ENCODE measurements at regions not wholly inside any gene's neighbourhood (a gene's known extent, or its start where the extent isn't known, plus 50 kb on each side); places are given as distances from the start of the nearest gene placed in this dataset.

DNA sequence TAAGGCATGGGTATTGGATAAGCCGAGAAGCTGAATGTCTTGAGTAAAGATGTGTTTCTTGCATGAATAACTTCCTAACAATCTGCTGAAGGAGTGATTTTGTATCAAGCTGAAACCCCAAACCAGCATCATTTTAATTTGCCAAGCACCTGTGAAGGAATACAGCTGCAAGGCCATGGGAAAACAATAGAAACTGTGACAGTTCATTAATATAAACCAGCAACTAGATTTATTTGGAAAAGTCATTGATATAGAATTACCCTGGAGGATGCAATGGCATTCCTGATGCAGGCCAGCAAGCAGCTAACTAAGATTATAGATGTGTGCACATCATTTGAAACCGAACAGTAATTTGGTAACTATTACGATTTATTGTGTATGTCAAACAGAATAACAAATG, 155.7 kb upstream of the TCF4 start:
- TF ChIP-seq, protein P1, sequence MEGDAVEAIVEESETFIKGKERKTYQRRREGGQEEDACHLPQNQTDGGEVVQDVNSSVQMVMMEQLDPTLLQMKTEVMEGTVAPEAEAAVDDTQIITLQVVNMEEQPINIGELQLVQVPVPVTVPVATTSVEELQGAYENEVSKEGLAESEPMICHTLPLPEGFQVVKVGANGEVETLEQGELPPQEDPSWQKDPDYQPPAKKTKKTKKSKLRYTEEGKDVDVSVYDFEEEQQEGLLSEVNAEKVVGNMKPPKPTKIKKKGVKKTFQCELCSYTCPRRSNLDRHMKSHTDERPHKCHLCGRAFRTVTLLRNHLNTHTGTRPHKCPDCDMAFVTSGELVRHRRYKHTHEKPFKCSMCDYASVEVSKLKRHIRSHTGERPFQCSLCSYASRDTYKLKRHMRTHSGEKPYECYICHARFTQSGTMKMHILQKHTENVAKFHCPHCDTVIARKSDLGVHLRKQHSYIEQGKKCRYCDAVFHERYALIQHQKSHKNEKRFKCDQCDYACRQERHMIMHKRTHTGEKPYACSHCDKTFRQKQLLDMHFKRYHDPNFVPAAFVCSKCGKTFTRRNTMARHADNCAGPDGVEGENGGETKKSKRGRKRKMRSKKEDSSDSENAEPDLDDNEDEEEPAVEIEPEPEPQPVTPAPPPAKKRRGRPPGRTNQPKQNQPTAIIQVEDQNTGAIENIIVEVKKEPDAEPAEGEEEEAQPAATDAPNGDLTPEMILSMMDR (conservative IDR thresholded peaks at IDR 0.05; ENCODE audit: low read depth, low read length) = no peak
- TF ChIP-seq SMC3 (IDR thresholded peaks at IDR 0.05; ENCODE audit: low read depth, low read length) (no peak), POLR2A (IDR thresholded peaks at IDR 0.05; ENCODE audit: low read depth, low read length) (no peak), RFX5 (IDR thresholded peaks at IDR 0.05; ENCODE audit: low read depth, low read length) (no peak), RAD21 (IDR thresholded peaks at IDR 0.05; ENCODE audit: low read length) (no peak), MAZ (IDR thresholded peaks at IDR 0.05; ENCODE audit: borderline replicate concordance, low read depth, low read length) (no peak), CEBPB (IDR thresholded peaks at IDR 0.05; ENCODE audit: low read depth, low read length) (no peak)
- TF ChIP-seq, protein P2, sequence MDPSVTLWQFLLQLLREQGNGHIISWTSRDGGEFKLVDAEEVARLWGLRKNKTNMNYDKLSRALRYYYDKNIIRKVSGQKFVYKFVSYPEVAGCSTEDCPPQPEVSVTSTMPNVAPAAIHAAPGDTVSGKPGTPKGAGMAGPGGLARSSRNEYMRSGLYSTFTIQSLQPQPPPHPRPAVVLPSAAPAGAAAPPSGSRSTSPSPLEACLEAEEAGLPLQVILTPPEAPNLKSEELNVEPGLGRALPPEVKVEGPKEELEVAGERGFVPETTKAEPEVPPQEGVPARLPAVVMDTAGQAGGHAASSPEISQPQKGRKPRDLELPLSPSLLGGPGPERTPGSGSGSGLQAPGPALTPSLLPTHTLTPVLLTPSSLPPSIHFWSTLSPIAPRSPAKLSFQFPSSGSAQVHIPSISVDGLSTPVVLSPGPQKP (IDR thresholded peaks at IDR 0.05; ENCODE audit: borderline replicate concordance, low read depth, low read length) = no peak
- TF ChIP-seq, protein P3, sequence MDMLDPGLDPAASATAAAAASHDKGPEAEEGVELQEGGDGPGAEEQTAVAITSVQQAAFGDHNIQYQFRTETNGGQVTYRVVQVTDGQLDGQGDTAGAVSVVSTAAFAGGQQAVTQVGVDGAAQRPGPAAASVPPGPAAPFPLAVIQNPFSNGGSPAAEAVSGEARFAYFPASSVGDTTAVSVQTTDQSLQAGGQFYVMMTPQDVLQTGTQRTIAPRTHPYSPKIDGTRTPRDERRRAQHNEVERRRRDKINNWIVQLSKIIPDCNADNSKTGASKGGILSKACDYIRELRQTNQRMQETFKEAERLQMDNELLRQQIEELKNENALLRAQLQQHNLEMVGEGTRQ (IDR thresholded peaks at IDR 0.05; ENCODE audit: low read depth, low read length) = no peak

Measured in IMR-90 (cell line).